Thyroid gland (tissue), 4 donors: ENCODE measurements at regions not wholly inside any gene's neighbourhood (a gene's known extent, or its start where the extent isn't known, plus 50 kb on each side); places are given as distances from the start of the nearest gene placed in this dataset.

Source experiments
- DNase-seq, 2 donors: peaks; one replicate each; pipeline ENCODE4 v3.0.0-alpha.2; 2019
- H3K27ac ChIP-seq, 3 donors: fragments of 200-600 bp; sonication (generic); 1 replicate in 2 of 3; 2 replicates in 1 of 3; pipeline ENCODE4 v1.5.1; 2016 to 2019; ENCODE audit warnings: mild to moderate bottlenecking in 1 of 3, moderate library complexity in 1 of 3
- H3K27me3 ChIP-seq: fragments of 200-600 bp; sonication (generic); one replicate; pipeline ENCODE4 v1.5.1; 2019
- H3K36me3 ChIP-seq, 2 donors: fragments of 200-600 bp; sonication (generic); one replicate each; pipeline ENCODE4 v1.5.1; 2016 to 2019
- H3K4me1 ChIP-seq, 2 donors: fragments of 200-600 bp; sonication (generic); one replicate each; pipeline ENCODE4 v1.5.1; 2017 to 2019
- H3K4me3 ChIP-seq, 3 donors: fragments of 200-600 bp; sonication (generic); replicated peaks in 1 of 3; 1 replicate in 2 of 3; 2 replicates in 1 of 3; pipeline ENCODE4 v1.5.1; 2016; ENCODE audit warnings: mild to moderate bottlenecking in 1 of 3
- H3K9me3 ChIP-seq: fragments of 200-600 bp; sonication (generic); one replicate; pipeline ENCODE4 v1.5.1; 2017
- CTCF ChIP-seq, 6 experiments: fragments of 200-600 bp in 3 of 6; fragments of 450-650 bp in 3 of 6; sonication (generic) in 3 of 6; IDR thresholded peaks; one replicate each; pipeline ENCODE4 v1.5.1; 2016 to 2019; ENCODE audit warnings: antibody characterized with exemption in 6 of 6, mild to moderate bottlenecking in 2 of 6, inconsistent platforms in 1 of 6, moderate library complexity in 1 of 6
- POLR2A ChIP-seq, 2 donors: fragments of 450-650 bp; IDR thresholded peaks; one replicate each; pipeline ENCODE4 v1.6.1; 2017; ENCODE audit warnings: antibody characterized with exemption in 2 of 2, mild to moderate bottlenecking in 2 of 2, moderate library complexity in 1 of 2
- WGBS, 2 donors: methylation state at CpG; one replicate each; pipeline ENCODE4 v1.1.5; 2017; 5-methylcytosine and 5-hydroxymethylcytosine counted together
- intact Hi-C: fragments of 100-400 bp; cut with DNase I; formaldehyde crosslinking; loops from one replicate; pipeline ENCODE4 v1.15.1; 2023

- Histone ChIP-seq H3K4me1 (no peaks in the 10 kb centered on the region), H3K27ac (no peak overlapping the region), H3K9me3 (no peaks in the 10 kb centered on the region), H3K27me3 (no peaks in the 10 kb centered on the region), H3K36me3 (no peaks in the 10 kb centered on the region), H3K4me3 (no peak overlapping the region)
- TF ChIP-seq CTCF (IDR thresholded peaks at IDR 0.05), result no peak
- TF ChIP-seq POLR2A (IDR thresholded peaks at IDR 0.05), result no peak
- no peak for DNase-seq
- 89 to 94% methylated on average over 1 of the region's 1 CpG for WGBS, 2 donors
- intact Hi-C loops, result no loop called here
Observed at GRCh38 chr21:18157406-18157805, 87.2 kb upstream of the CHODL start.

GRCh38 chr21:18155508-18156193, 89.0 kb upstream of the CHODL start:
- no peaks in the 10 kb centered on the region for H3K36me3 ChIP-seq
- no peak for DNase-seq
- H3K9me3 ChIP-seq, result no peaks in the 10 kb centered on the region
- TF ChIP-seq POLR2A (IDR thresholded peaks at IDR 0.05), result no peak
- no peak overlapping the region for H3K4me3 ChIP-seq
- no peak overlapping the region for H3K27ac ChIP-seq
- no peaks in the 10 kb centered on the region for H3K4me1 ChIP-seq
- H3K27me3 ChIP-seq, result no peaks in the 10 kb centered on the region
- intact Hi-C loops, result no loop called here
- 39 to 44% methylated on average over 5 of the region's 5 CpGs for WGBS, 2 donors

GRCh38 chr21:18153063-18153462, 91.6 kb upstream of the CHODL start:
- no peaks in the 10 kb centered on the region for H3K4me1 ChIP-seq
- no peak overlapping the region for H3K4me3 ChIP-seq
- intact Hi-C loops, result no loop called here
- DNase-seq, result no peak
- no peaks in the 10 kb centered on the region for H3K36me3 ChIP-seq
- WGBS, 2 donors, result 69 to 81% methylated on average over 2 of the region's 2 CpGs
- no peaks in the 10 kb centered on the region for H3K27me3 ChIP-seq
- H3K27ac ChIP-seq, result no peak overlapping the region
- TF ChIP-seq CTCF (IDR thresholded peaks at IDR 0.05) (no peak), POLR2A (IDR thresholded peaks at IDR 0.05) (no peak)
- no peaks in the 10 kb centered on the region for H3K9me3 ChIP-seq

- Histone ChIP-seq H3K27me3 (no peaks in the 10 kb centered on the region), H3K27ac (no peak overlapping the region), H3K4me1 (no peaks in the 10 kb centered on the region), H3K36me3 (no peaks in the 10 kb centered on the region), H3K4me3 (no peak overlapping the region), H3K9me3 (no peaks in the 10 kb centered on the region)
- intact Hi-C loops, result no loop called here
- no peak for DNase-seq
- no peak for TF ChIP-seq POLR2A (IDR thresholded peaks at IDR 0.05)
- no peak for TF ChIP-seq CTCF (IDR thresholded peaks at IDR 0.05)
- 64 to 68% methylated on average over 2 of the region's 2 CpGs for WGBS, 2 donors
Observed at GRCh38 chr21:18152371-18152770, 92.3 kb upstream of the CHODL start.

- H3K4me3 ChIP-seq, result no peak overlapping the region
- intact Hi-C loops, result no loop called here
- 90 to 93% methylated on average over 5 of the region's 5 CpGs for WGBS, 2 donors
- no peak for TF ChIP-seq POLR2A (IDR thresholded peaks at IDR 0.05)
- TF ChIP-seq CTCF (IDR thresholded peaks at IDR 0.05), result no peak
- H3K36me3 ChIP-seq, result no peaks in the 10 kb centered on the region
- no peak for DNase-seq
- H3K27ac ChIP-seq, result no peak overlapping the region
- no peaks in the 10 kb centered on the region for H3K4me1 ChIP-seq
- no peaks in the 10 kb centered on the region for H3K27me3 ChIP-seq
- H3K9me3 ChIP-seq, result no peaks in the 10 kb centered on the region
Observed at GRCh38 chr21:18151046-18151445, 93.6 kb upstream of the CHODL start.
